ENCODE measurements at regions not wholly inside any gene's neighbourhood (a gene's known extent, or its start where the extent isn't known, plus 50 kb on each side); places are given as distances from the start of the nearest gene placed in this dataset.
"Not testable (repeated sequence)": the region's sequence is repeated elsewhere in the genome, so short reads cannot be mapped to it uniquely, and the experiment has no call there.

- DNase-seq (ENCODE audit: low spot score), result no peak
Observed at GRCh38 chr10:7069706-7070105, 341.1 kb downstream of the SFMBT2 start.

GRCh38 chr10:7056216-7056615 is 354.6 kb downstream of the SFMBT2 start:
- no peak for DNase-seq (ENCODE audit: low spot score)

- DNase-seq (ENCODE audit: low spot score), result no peak
Observed at GRCh38 chr10:7054915-7055314, 355.9 kb downstream of the SFMBT2 start.

GRCh38 chr10:7053195-7053594 is 357.6 kb downstream of the SFMBT2 start:
- no peak for DNase-seq (ENCODE audit: low spot score)

- DNase-seq (ENCODE audit: low spot score), result not testable (repeated sequence)
Observed at GRCh38 chr10:7050024-7050423, 360.8 kb downstream of the SFMBT2 start.

- no peak for DNase-seq (ENCODE audit: low spot score)
Observed at GRCh38 chr10:7048061-7048460, 362.8 kb downstream of the SFMBT2 start.

GRCh38 chr10:7046615-7047014 is 364.2 kb downstream of the SFMBT2 start:
- no peak for DNase-seq (ENCODE audit: low spot score)

GRCh38 chr10:7045891-7046599 is 364.8 kb downstream of the SFMBT2 start:
- no peak for DNase-seq (ENCODE audit: low spot score)

- DNase-seq (ENCODE audit: low spot score), result no peak
Observed at GRCh38 chr10:7043055-7043653, 367.7 kb downstream of the SFMBT2 start.

GRCh38 chr10:7042419-7043054 is 368.3 kb downstream of the SFMBT2 start:
- DNase-seq (ENCODE audit: low spot score), result no peak

GRCh38 chr10:7042000-7042399 is 368.8 kb downstream of the SFMBT2 start:
- DNase-seq (ENCODE audit: low spot score), result no peak

- no peak for DNase-seq (ENCODE audit: low spot score)
Observed at GRCh38 chr10:7040681-7041080, 370.2 kb downstream of the SFMBT2 start.

- no peak for DNase-seq (ENCODE audit: low spot score)
Observed at GRCh38 chr10:7039859-7040258, 371.0 kb downstream of the SFMBT2 start.

- DNase-seq (ENCODE audit: low spot score), result no peak
Observed at GRCh38 chr10:7038416-7038815, 372.4 kb downstream of the SFMBT2 start.

- DNase-seq (ENCODE audit: low spot score), result not testable (repeated sequence)
Observed at GRCh38 chr10:7037434-7037833, 373.4 kb downstream of the SFMBT2 start.

- DNase-seq (ENCODE audit: low spot score), result no peak
Observed at GRCh38 chr10:7036951-7037350, 373.9 kb downstream of the SFMBT2 start.

GRCh38 chr10:7035126-7035761 is 375.6 kb downstream of the SFMBT2 start:
- no peak for DNase-seq (ENCODE audit: low spot score)

GRCh38 chr10:7033031-7033430 is 377.8 kb downstream of the SFMBT2 start:
- DNase-seq (ENCODE audit: low spot score), result no peak

GRCh38 chr10:7030134-7030855 is 380.5 kb downstream of the SFMBT2 start:
- DNase-seq (ENCODE audit: low spot score), result no peak

GRCh38 chr10:7029672-7030071 is 381.2 kb downstream of the SFMBT2 start:
- no peak for DNase-seq (ENCODE audit: low spot score)

GRCh38 chr10:7028809-7029166 is 382.0 kb downstream of the SFMBT2 start:
- no peak for DNase-seq (ENCODE audit: low spot score)

All from GM03348 (cell line).